ENCODE measurements at regions not wholly inside any gene's neighbourhood (a gene's known extent, or its start where the extent isn't known, plus 50 kb on each side); places are given as distances from the start of the nearest gene placed in this dataset.

DNA sequence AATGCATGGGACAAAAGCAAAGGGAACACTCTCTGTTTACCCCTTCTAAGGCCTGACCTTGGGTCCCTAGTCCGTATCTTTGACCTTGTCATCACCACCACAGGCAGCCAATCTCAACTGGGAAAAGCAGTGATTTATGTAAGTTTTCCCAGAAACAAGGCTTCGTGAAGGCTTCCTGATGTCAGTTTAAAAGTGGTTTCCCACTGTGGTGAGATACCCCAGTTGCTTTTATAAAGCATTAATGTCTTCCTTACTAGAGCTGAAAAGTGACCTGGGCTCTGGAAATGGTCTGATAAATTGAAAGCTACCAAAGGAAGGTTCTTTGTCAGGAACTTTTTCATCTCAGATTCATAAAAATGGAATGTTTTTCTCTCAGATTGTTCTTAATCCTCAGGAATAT, 536.4 kb upstream of the PTBP2 start:
- ChIA-PET POLR2A (no interaction called here), CTCF (no interaction called here)
- TF ChIP-seq EZH2 (IDR thresholded peaks at IDR 0.05; ENCODE audit: borderline replicate concordance, low read depth, low read length, severe bottlenecking) = no peak
- no peak for TF ChIP-seq GATA2 (IDR thresholded peaks at IDR 0.05; ENCODE audit: insufficient read depth, insufficient read length, low read depth, low read length)
- TF ChIP-seq, protein P1, sequence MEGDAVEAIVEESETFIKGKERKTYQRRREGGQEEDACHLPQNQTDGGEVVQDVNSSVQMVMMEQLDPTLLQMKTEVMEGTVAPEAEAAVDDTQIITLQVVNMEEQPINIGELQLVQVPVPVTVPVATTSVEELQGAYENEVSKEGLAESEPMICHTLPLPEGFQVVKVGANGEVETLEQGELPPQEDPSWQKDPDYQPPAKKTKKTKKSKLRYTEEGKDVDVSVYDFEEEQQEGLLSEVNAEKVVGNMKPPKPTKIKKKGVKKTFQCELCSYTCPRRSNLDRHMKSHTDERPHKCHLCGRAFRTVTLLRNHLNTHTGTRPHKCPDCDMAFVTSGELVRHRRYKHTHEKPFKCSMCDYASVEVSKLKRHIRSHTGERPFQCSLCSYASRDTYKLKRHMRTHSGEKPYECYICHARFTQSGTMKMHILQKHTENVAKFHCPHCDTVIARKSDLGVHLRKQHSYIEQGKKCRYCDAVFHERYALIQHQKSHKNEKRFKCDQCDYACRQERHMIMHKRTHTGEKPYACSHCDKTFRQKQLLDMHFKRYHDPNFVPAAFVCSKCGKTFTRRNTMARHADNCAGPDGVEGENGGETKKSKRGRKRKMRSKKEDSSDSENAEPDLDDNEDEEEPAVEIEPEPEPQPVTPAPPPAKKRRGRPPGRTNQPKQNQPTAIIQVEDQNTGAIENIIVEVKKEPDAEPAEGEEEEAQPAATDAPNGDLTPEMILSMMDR (IDR thresholded peaks at IDR 0.05; ENCODE audit: extremely low read depth in 1 of 2, insufficient read depth in 1 of 2, low read depth in 1 of 2, low read length in 2 of 2) = no peak
- TF ChIP-seq JUN (IDR thresholded peaks at IDR 0.05; ENCODE audit: borderline replicate concordance, insufficient read depth, insufficient read length, low read depth) = no peak
- no peak for TF ChIP-seq MYC (IDR thresholded peaks at IDR 0.05; ENCODE audit: low read depth, low read length)
- no peak for TF ChIP-seq POLR2A (IDR thresholded peaks at IDR 0.05; ENCODE audit: low read depth, low read length)
- TF ChIP-seq, protein P2, sequence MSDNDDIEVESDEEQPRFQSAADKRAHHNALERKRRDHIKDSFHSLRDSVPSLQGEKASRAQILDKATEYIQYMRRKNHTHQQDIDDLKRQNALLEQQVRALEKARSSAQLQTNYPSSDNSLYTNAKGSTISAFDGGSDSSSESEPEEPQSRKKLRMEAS (IDR thresholded peaks at IDR 0.05; ENCODE audit: insufficient read depth, insufficient read length) = no peak
- no peak for TF ChIP-seq FOS (IDR thresholded peaks at IDR 0.05; ENCODE audit: borderline replicate concordance, insufficient read depth, low read length)
- TF ChIP-seq POLR2AphosphoS5 (IDR thresholded peaks at IDR 0.05; ENCODE audit: insufficient read depth, low read depth, low read length) = no peak
- no peaks in the 10 kb centered on the region for H3K27me3 ChIP-seq (ENCODE audit: control insufficient read depth in 2 of 2, insufficient read depth in 2 of 2, low read length in 2 of 2)
- DNase-seq (ENCODE audit: low read depth, low spot score) (no peak), FAIRE-seq (no peak)
- H3K79me2 ChIP-seq (ENCODE audit: control insufficient read depth, insufficient read depth, low read length) = no peaks in the 10 kb centered on the region
- no peaks in the 10 kb centered on the region for H3K36me3 ChIP-seq (ENCODE audit: control insufficient read depth in 2 of 2, extremely low read depth in 1 of 2, insufficient read depth in 2 of 2, low read length in 2 of 2)
- no peaks in the 10 kb centered on the region for H3K9me1 ChIP-seq (replicated peaks; ENCODE audit: control insufficient read depth, extremely low read depth, insufficient read depth, low read length)
- no peaks in the 10 kb centered on the region for H3K4me1 ChIP-seq (ENCODE audit: control insufficient read depth, extremely low read depth, insufficient read depth, low read length)
- no peak overlapping the region for H3K27ac ChIP-seq (ENCODE audit: insufficient read depth, low read depth, low read length)
- dilution Hi-C loops (cut with MboI; ENCODE audit: extremely low pct_ligation_motif_present, low sequenced_read_pairs) (no loop called here), intact Hi-C loops (cut with micrococcal nuclease) (no loop called here)
- no peak overlapping the region for H3K4me2 ChIP-seq (ENCODE audit: insufficient read depth, low read length)
- H3K9ac ChIP-seq (replicated peaks; ENCODE audit: extremely low read depth, insufficient read depth, low read length) = no peak overlapping the region
- no peak overlapping the region for H2AFZ ChIP-seq (ENCODE audit: low read depth, low read length)
- H3K4me3 ChIP-seq (replicated peaks in 1 of 3; ENCODE audit: insufficient read depth in 1 of 3, low read depth in 1 of 3, low read length in 3 of 3) = no peak overlapping the region
- BruUV-seq (replicated peaks) = no TSS peak
- no peaks in the 10 kb centered on the region for H3K9me3 ChIP-seq (replicated peaks; ENCODE audit: control insufficient read depth, insufficient read depth, low read length)
- no peaks in the 10 kb centered on the region for H4K20me1 ChIP-seq (replicated peaks; ENCODE audit: control insufficient read depth, extremely low read depth, insufficient read depth, low read length)

Measured in endothelial cell of umbilical vein (primary cell).